ENCODE measurements at regions not wholly inside any gene's neighbourhood (a gene's known extent, or its start where the extent isn't known, plus 50 kb on each side); places are given as distances from the start of the nearest gene placed in this dataset.

- peaks cover 55% of the 10 kb centered on the region for H3K9me3 Mint-ChIP-seq
- H3K27ac Mint-ChIP-seq, result no peak overlapping the region
- H3K4me1 Mint-ChIP-seq (ENCODE audit: low read depth), result no peaks in the 10 kb centered on the region
- intact Hi-C loops (cut with micrococcal nuclease), result no loop called here
- H3K36me3 Mint-ChIP-seq (ENCODE audit: low read depth), result no peaks in the 10 kb centered on the region
- no peak overlapping the region for H3K4me3 Mint-ChIP-seq
- H3K27me3 Mint-ChIP-seq, result no peaks in the 10 kb centered on the region
Measured at GRCh38 chr7:97460433-97460832, 271.5 kb upstream of the TAC1 start.

GRCh38 chr7:97461596-97461995 lies 270.3 kb upstream of the TAC1 start:
- H3K4me3 Mint-ChIP-seq, result no peak overlapping the region
- no peaks in the 10 kb centered on the region for H3K27me3 Mint-ChIP-seq
- no peaks in the 10 kb centered on the region for H3K36me3 Mint-ChIP-seq (ENCODE audit: low read depth)
- intact Hi-C loops (cut with micrococcal nuclease), result no loop called here
- no peaks in the 10 kb centered on the region for H3K4me1 Mint-ChIP-seq (ENCODE audit: low read depth)
- H3K27ac Mint-ChIP-seq, result no peak overlapping the region
- peaks cover 55% of the 10 kb centered on the region for H3K9me3 Mint-ChIP-seq

GRCh38 chr7:97466071-97466470 lies 265.8 kb upstream of the TAC1 start:
- intact Hi-C loops (cut with micrococcal nuclease), result no loop called here
- H3K4me3 Mint-ChIP-seq, result no peak overlapping the region
- H3K9me3 Mint-ChIP-seq, result peaks cover 34% of the 10 kb centered on the region
- no peaks in the 10 kb centered on the region for H3K27me3 Mint-ChIP-seq
- no peak overlapping the region for H3K27ac Mint-ChIP-seq
- H3K36me3 Mint-ChIP-seq (ENCODE audit: low read depth), result no peaks in the 10 kb centered on the region
- no peaks in the 10 kb centered on the region for H3K4me1 Mint-ChIP-seq (ENCODE audit: low read depth)

DNA sequence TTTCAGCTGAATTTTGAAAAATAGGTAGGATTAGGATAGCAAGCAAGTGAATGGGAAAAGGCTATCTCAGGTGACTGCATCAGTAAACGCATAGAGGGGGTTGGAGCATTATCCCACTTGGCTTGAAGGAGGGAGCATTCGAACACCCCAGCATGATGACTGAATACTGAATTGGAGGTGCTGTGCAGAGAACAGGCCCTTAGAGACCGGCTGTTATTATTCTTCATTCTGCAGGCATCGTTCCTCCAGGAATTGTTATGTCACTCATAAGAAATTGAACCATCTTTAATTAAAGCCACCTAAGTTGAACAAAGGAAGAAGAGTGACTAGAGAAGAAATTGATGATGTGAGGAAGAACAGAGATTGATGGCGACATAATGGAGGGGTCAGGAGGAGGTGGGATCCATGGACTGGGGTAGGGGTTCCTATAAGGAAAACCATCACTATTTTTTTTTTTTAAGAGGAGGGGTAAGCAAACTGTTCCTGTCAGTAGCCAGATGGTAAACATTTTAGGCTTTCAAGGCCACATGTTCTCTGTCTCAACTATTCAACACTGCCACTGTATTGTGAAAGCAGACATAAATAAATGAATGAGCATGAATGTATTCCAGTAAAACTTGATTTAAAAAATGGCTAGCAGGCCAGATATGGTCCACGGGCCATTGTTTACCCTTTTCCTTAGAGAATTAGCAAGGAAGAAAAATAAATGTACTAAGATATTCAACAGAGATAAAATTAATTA lies 264.7 kb upstream of the TAC1 start:
- no peaks in the 10 kb centered on the region for H3K27me3 Mint-ChIP-seq
- H3K36me3 Mint-ChIP-seq (ENCODE audit: low read depth), result no peaks in the 10 kb centered on the region
- H3K9me3 Mint-ChIP-seq, result peaks cover 23% of the 10 kb centered on the region
- H3K27ac Mint-ChIP-seq, result no peak overlapping the region
- intact Hi-C loops (cut with micrococcal nuclease), result no loop called here
- H3K4me3 Mint-ChIP-seq, result no peak overlapping the region
- H3K4me1 Mint-ChIP-seq (ENCODE audit: low read depth), result no peaks in the 10 kb centered on the region

DNA sequence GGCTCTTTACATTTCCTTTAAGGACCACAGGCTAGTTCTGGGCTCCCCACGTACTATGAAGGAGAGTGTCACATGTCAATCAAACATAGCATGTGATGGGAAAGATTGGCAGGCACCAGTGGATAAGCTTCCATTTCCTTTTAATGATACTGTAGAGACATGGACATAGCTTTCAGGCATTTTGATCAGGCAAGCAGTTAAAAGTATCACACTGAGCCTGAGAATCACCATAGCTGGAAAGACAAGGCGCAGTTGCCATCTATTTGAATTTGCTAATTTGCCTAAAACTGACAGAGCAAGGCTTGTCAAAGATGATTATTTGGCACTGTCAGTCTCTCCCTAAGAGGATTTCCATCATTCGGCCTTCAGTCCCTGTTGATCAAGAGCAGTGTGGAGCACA lies 263.4 kb upstream of the TAC1 start:
- H3K9me3 Mint-ChIP-seq, result peaks cover 10% of the 10 kb centered on the region
- no peak overlapping the region for H3K4me3 Mint-ChIP-seq
- intact Hi-C loops (cut with micrococcal nuclease), result no loop called here
- no peaks in the 10 kb centered on the region for H3K4me1 Mint-ChIP-seq (ENCODE audit: low read depth)
- H3K27ac Mint-ChIP-seq, result no peak overlapping the region
- H3K27me3 Mint-ChIP-seq, result no peaks in the 10 kb centered on the region
- no peaks in the 10 kb centered on the region for H3K36me3 Mint-ChIP-seq (ENCODE audit: low read depth)

DNA sequence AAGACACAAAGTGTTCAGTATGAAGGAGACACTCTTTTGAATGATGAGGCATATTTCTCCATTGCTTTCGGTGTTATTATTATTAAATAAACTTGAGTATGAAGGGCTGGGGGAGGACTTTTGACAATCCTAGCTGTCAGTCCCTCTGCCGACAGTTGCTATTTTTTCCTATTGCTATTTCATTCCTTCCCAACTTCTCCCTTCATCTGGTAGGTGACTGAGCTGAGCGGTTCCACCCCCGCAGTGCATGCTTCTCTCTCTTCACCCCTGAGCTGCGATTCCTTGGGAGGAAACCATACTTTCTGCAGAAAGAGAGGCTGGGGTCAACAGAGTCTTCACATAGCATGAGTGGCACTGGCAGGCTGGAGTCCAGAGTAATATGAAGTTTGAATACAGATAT lies 261.2 kb upstream of the TAC1 start:
- Mint-ChIP-seq H3K4me1 (ENCODE audit: low read depth) (no peaks in the 10 kb centered on the region), H3K9me3 (no peaks in the 10 kb centered on the region), H3K36me3 (ENCODE audit: low read depth) (no peaks in the 10 kb centered on the region), H3K27me3 (no peaks in the 10 kb centered on the region), H3K4me3 (no peak overlapping the region), H3K27ac (no peak overlapping the region)
- intact Hi-C loops (cut with micrococcal nuclease), result no loop called here

GRCh38 chr7:97471491-97471890 lies 260.4 kb upstream of the TAC1 start:
- H3K27ac Mint-ChIP-seq, result no peak overlapping the region
- H3K9me3 Mint-ChIP-seq, result no peaks in the 10 kb centered on the region
- H3K36me3 Mint-ChIP-seq (ENCODE audit: low read depth), result no peaks in the 10 kb centered on the region
- intact Hi-C loops (cut with micrococcal nuclease), result no loop called here
- no peak overlapping the region for H3K4me3 Mint-ChIP-seq
- no peaks in the 10 kb centered on the region for H3K27me3 Mint-ChIP-seq
- H3K4me1 Mint-ChIP-seq (ENCODE audit: low read depth), result no peaks in the 10 kb centered on the region

DNA sequence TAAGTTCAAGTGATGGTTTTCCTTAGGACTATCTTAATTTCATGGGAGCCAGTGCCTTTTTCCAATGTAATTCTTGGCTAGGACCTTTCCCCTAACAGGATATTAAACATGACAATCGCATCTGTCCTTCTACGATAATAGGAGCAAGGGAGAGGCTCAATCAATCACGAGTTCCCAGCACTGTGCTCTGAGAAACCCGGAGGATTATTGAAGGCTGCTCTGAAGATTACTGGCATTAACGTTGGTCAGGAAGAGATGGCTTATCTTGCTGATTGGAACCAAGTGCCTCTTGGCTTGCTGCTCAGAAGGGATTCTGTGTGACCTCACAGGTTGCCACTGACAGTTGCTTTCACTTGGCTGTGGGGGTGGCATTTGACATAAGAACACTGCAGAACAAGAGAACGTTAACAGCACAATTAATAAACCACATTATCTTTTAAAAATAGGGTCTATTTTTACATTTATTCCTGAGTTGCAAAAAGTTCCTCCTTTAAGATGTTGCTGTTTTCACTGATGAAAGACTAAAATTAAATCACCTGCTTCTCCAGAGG lies 252.1 kb upstream of the TAC1 start:
- Mint-ChIP-seq H3K4me1 (ENCODE audit: low read depth) (no peaks in the 10 kb centered on the region), H3K9me3 (peaks cover 12% of the 10 kb centered on the region), H3K27ac (no peak overlapping the region), H3K36me3 (ENCODE audit: low read depth) (no peaks in the 10 kb centered on the region), H3K4me3 (no peak overlapping the region), H3K27me3 (no peaks in the 10 kb centered on the region)
- intact Hi-C loops (cut with micrococcal nuclease), result no loop called here

GRCh38 chr7:97480772-97481390 lies 251.0 kb upstream of the TAC1 start:
- Mint-ChIP-seq H3K9me3 (peaks cover 12% of the 10 kb centered on the region), H3K27me3 (no peaks in the 10 kb centered on the region), H3K27ac (no peak overlapping the region), H3K4me1 (ENCODE audit: low read depth) (no peaks in the 10 kb centered on the region), H3K36me3 (ENCODE audit: low read depth) (no peaks in the 10 kb centered on the region), H3K4me3 (no peak overlapping the region)
- intact Hi-C loops (cut with micrococcal nuclease), result no loop called here

- Mint-ChIP-seq H3K4me3 (no peak overlapping the region), H3K9me3 (no peaks in the 10 kb centered on the region), H3K4me1 (ENCODE audit: low read depth) (no peaks in the 10 kb centered on the region), H3K27me3 (no peaks in the 10 kb centered on the region), H3K27ac (no peak overlapping the region), H3K36me3 (ENCODE audit: low read depth) (no peaks in the 10 kb centered on the region)
- intact Hi-C loops (cut with micrococcal nuclease), result no loop called here
Measured at GRCh38 chr7:97495487-97495886, 236.4 kb upstream of the TAC1 start.

GRCh38 chr7:97499204-97499603 lies 232.7 kb upstream of the TAC1 start:
- intact Hi-C loops (cut with micrococcal nuclease), result no loop called here
- Mint-ChIP-seq H3K4me1 (ENCODE audit: low read depth) (no peaks in the 10 kb centered on the region), H3K27me3 (no peaks in the 10 kb centered on the region), H3K27ac (no peak overlapping the region), H3K36me3 (ENCODE audit: low read depth) (no peaks in the 10 kb centered on the region), H3K4me3 (no peak overlapping the region), H3K9me3 (no peaks in the 10 kb centered on the region)

GRCh38 chr7:97503367-97504094 lies 228.4 kb upstream of the TAC1 start:
- Mint-ChIP-seq H3K27me3 (no peaks in the 10 kb centered on the region), H3K9me3 (peaks cover 3% of the 10 kb centered on the region), H3K36me3 (ENCODE audit: low read depth) (no peaks in the 10 kb centered on the region), H3K4me1 (ENCODE audit: low read depth) (no peaks in the 10 kb centered on the region), H3K27ac (no peak overlapping the region), H3K4me3 (no peak overlapping the region)
- intact Hi-C loops (cut with micrococcal nuclease), result no loop called here

- H3K4me3 Mint-ChIP-seq, result no peak overlapping the region
- intact Hi-C loops (cut with micrococcal nuclease), result no loop called here
- no peak overlapping the region for H3K27ac Mint-ChIP-seq
- peaks cover 16% of the 10 kb centered on the region for H3K9me3 Mint-ChIP-seq
- H3K4me1 Mint-ChIP-seq (ENCODE audit: low read depth), result no peaks in the 10 kb centered on the region
- H3K27me3 Mint-ChIP-seq, result no peaks in the 10 kb centered on the region
- no peaks in the 10 kb centered on the region for H3K36me3 Mint-ChIP-seq (ENCODE audit: low read depth)
Measured at GRCh38 chr7:97506728-97507127, 225.2 kb upstream of the TAC1 start.

GRCh38 chr7:97512441-97513207 lies 219.3 kb upstream of the TAC1 start:
- Mint-ChIP-seq H3K9me3 (peaks cover 16% of the 10 kb centered on the region), H3K36me3 (ENCODE audit: low read depth) (no peaks in the 10 kb centered on the region), H3K27me3 (no peaks in the 10 kb centered on the region), H3K4me1 (ENCODE audit: low read depth) (no peaks in the 10 kb centered on the region), H3K27ac (no peak overlapping the region), H3K4me3 (no peak overlapping the region)
- intact Hi-C loops (cut with micrococcal nuclease), result no loop called here
